GM10266 (cell line): ENCODE measurements at regions not wholly inside any gene's neighbourhood (a gene's known extent, or its start where the extent isn't known, plus 50 kb on each side); places are given as distances from the start of the nearest gene placed in this dataset.

ENCODE experiments used
- DNase-seq: peaks from one replicate; pipeline ENCODE4 v3.0.0; 2012; ENCODE audit errors: extremely low spot score
- TF ChIP-seq, protein P1 (sequence below): IDR thresholded peaks from 2 replicates; pipeline ENCODE4 v1.5.1; 2012; ENCODE audit warnings: mild to moderate bottlenecking, low read depth; ENCODE audit not compliant: control insufficient read depth, insufficient read depth; ENCODE audit errors: missing control alignments

GRCh38 chr10:121155742-121156474 lies 304.7 kb downstream of the WDR11 start:
- TF ChIP-seq, protein P1, sequence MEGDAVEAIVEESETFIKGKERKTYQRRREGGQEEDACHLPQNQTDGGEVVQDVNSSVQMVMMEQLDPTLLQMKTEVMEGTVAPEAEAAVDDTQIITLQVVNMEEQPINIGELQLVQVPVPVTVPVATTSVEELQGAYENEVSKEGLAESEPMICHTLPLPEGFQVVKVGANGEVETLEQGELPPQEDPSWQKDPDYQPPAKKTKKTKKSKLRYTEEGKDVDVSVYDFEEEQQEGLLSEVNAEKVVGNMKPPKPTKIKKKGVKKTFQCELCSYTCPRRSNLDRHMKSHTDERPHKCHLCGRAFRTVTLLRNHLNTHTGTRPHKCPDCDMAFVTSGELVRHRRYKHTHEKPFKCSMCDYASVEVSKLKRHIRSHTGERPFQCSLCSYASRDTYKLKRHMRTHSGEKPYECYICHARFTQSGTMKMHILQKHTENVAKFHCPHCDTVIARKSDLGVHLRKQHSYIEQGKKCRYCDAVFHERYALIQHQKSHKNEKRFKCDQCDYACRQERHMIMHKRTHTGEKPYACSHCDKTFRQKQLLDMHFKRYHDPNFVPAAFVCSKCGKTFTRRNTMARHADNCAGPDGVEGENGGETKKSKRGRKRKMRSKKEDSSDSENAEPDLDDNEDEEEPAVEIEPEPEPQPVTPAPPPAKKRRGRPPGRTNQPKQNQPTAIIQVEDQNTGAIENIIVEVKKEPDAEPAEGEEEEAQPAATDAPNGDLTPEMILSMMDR = no peak
- no peak for DNase-seq

DNA sequence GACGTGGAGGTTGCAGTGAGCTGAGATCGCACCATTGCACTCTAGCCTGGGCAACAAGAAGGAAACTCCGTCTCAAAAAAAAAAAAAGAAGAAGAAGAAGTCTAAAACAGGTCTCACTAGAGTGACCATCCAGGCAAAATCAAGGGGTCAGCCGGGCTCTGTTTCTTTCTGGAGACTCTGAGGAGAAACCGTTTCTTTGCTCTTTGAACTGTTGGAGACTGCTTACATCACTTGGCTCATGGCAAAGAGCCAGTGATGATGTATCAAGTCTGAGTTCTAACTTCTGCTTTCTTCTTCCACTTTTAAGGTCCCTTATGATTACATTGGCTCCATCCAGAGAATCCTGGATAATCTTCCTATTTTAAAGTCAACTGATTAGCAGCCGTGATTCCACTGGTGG lies 306.8 kb downstream of the WDR11 start:
- no peak for DNase-seq
- TF ChIP-seq, protein P1 = no peak

- no peak for DNase-seq
- TF ChIP-seq, protein P1 = no peak
Measured at GRCh38 chr10:121158988-121159579, 307.9 kb downstream of the WDR11 start.

- no peak for DNase-seq
- TF ChIP-seq, protein P1 = no peak
Measured at GRCh38 chr10:121159670-121160069, 308.5 kb downstream of the WDR11 start.

GRCh38 chr10:121165276-121165675 lies 314.1 kb downstream of the WDR11 start:
- no peak for DNase-seq
- TF ChIP-seq, protein P1 = no peak

DNA sequence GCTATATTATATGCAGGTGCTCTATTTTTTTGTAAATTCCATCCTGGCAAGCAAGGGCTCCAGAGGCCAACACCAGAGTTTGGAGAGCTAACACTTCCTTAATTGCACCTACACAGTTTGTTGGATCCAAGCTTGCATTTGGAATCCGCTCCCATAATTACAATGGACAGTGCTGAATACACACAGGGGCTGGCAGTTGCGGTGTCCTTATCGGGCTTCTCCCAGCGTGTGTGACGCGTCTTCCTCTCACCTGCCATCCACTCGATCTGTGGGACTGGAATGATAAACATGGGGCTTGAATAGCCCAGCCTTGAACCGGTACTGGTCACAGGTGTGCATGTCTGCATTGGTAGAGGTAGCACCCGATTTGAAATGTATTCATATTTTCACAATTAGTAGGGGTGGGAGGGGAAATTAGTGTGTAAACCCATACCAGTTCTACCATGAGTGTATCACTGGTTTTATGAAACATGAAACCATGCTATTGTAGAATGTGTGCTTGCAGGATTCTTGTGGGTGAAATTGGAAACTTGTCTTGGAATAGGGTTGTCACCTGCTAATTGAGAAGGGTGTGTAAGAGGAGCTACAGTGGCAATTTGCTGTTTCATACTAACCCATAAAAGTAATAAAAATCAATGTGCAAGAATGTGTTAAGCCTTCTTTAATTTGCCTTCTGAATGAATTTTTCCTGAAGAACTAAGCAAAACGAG lies 316.5 kb downstream of the WDR11 start:
- no peak for DNase-seq
- TF ChIP-seq, protein P1 = no peak
